ENCODE measurements at regions not wholly inside any gene's neighbourhood (a gene's known extent, or its start where the extent isn't known, plus 50 kb on each side); places are given as distances from the start of the nearest gene placed in this dataset.

DNA sequence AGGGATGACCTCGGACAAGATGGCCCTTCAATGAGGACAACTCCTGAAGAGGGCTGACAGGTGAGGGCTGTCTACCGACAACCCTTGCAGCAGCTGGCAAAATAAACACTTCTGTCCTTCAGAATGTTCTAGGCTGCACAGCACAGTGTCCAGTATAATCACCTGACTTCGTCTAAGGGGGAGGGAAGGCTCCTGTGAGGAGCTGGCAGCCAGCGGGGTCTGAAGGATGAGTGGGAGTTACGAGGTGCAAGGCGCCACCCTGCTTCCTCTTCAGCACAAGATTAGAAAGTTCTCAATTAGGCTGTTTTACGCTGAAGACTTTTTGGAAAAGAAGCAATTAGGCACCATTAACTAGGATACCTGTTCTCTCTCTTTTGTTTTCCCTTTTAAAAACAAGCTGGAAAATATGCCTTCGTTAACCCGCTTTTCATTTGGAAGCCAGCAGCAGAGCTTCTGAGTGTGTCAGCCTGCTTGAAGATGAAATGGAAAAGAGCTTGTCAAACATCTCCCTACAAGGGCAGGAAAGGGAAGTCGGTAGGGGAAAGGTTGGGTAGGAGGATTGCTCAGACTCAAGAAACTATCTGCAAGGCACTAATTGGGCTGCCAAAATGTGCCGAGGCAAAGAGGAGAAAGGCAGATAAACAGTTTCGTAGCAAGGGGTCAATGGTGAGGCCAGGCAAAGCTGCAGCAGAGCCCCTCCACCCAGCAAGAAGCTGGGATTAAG, 592.2 kb upstream of the CADM1 start:
- DNase-seq: no peak

DNA sequence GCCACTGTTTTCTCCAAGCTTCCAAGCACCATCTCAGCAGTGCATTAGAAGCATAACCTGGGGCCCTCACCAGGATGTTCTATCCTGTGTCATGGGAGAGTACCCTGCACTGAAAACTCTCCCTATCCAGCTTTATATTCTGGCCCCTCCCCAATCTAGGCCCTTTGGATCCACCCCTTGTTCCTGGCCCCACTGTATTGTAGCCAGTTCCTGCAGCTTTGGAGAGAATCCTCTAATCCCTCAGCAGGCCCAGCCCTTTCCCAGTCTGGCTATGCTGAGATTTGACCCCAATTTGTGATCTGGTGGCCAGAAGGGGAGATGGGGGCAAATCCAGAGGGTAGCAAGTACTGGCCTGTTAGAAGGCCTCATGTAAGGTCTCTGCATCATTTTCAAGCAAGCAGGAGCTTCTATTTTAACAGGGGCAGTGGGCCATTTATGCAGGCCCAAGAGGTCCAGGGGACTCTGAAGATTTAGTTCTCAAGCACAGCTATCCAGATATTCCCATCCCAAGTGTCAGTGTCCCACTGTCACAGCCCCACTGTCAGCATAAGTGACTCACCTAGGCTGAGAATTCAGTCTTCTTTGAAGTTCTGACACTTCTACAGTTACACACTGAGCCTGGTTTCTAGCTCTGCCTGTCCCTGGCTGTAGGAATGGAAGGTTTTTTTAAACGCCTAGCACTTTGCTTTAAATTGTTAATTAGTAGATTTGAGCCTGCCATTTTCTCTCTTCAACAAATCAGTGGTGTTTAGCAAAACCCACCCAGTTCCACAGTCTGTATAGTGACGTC, 589.5 kb upstream of the CADM1 start:
- no peak for DNase-seq

DNA sequence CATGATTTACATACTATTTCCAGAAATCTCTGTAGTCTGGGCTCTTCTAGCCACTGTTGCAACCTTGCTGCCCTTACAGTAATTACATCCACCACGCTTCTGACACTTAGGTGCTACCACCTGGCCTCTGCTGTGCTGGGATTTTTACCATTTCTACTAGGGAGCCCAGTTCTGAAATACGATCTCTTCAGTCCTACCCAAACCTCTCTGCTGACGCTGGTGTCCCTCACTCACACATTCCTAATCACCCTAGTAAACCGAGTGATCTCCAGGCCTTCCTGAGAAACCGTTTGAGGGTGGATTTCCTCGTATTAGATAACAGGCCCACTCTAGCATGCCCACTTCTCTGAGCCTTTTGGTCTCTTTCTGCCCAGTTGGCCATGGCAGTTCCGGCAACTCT, 588.9 kb upstream of the CADM1 start:
- DNase-seq: no peak

DNA sequence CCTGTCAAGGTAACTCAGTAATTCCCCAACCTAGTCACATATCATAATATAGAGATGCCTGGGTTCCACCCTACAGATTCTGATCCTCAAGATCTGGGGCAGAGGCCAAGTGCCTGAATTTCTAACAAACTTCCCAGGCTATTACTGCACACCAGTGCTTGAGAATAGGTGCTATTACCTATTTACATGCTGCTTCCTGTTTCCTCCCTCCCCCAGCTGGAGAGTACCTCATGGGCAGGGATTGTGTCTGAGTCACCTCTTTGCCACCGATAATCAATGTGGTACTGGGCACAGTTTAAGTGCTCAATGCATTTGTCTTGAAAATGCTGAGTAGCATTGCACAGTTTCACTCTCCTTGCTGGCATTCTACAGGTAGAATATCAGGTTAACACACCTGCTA, 582.2 kb upstream of the CADM1 start:
- no peak for DNase-seq

DNA sequence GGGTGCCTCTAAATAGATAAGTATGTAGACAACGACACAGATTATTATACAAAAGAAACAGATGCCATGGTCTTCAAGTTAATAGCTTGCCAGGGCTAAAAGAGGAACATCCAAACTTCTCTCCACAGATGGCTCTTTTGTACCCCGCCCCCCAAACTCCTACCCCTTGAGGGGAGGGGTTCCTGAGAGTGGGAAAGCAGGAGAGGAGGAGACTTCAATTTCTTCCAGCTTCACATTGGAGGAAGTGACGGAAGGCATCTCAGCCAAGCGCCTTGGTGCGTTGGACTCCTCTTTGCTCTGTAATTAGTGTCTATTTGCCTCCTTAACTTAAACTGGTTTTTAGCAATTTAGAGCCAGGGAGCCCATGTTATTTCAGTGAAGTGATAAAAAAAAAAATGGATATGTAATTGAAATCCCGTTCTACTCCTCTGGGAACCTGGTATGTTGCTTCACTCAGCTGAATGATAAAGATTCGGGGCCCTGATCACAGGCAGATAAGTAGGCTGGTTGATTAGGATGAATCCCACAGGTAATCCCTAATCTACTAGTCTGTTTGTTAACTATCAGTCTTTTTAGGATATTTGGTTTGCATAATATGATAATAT, 580.9 kb upstream of the CADM1 start:
- DNase-seq: no peak

DNA sequence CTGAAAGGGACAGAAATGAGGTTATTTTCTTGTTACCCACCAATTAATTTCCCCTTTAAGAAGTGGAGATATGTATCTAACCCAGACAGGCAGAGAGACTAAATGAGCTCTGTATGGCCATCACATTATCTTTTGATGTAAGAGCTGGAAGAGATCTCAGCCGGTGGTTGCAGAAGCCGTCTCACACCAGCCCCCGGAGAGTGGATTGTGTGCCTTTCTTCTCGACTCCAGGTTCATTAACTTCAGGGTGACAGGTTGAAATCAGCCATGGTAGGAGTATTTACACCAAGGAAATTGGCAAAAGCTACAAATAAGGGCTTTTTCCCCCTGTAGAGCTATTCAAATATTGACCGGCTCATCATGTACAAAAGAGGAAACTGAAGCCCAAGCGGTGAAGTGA, 580.3 kb upstream of the CADM1 start:
- DNase-seq: no peak

DNA sequence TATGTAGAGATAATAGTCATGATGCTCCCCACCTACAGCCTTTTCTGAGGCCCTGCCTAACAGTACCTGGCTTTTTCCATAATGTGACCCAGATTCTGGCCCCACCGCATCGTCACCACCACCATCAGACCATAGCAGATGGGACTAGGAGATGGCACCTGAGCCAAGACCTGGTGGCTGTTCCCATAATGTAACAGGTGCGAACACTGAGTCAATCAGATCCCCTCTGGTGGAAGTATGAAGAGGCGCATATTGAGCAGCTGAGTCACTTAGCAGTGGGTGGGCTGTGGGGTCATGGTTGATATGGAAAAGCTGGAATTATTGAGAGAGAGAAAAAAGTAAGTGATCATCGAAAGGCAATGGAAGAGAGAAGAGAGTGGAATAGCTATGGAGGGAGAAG, 578.0 kb upstream of the CADM1 start:
- DNase-seq: no peak

DNA sequence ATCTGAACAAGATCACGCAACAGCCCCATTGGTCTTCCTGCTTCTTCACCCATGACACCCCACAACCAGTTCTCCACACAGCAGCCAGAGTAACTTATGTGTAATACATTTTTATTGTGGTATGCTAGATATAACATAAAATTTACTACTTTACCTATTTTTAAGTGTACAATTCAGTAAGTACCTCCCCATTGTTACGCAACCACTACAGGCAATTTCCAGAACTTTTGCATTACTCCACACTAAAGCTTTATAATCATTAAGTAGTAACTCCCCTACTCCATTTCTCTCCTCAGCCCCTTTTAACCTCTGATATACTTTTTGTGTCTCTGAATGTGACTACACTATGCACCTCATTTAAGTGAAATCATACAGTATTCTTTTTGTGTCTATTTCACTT, 575.4 kb upstream of the CADM1 start:
- no peak for DNase-seq

DNA sequence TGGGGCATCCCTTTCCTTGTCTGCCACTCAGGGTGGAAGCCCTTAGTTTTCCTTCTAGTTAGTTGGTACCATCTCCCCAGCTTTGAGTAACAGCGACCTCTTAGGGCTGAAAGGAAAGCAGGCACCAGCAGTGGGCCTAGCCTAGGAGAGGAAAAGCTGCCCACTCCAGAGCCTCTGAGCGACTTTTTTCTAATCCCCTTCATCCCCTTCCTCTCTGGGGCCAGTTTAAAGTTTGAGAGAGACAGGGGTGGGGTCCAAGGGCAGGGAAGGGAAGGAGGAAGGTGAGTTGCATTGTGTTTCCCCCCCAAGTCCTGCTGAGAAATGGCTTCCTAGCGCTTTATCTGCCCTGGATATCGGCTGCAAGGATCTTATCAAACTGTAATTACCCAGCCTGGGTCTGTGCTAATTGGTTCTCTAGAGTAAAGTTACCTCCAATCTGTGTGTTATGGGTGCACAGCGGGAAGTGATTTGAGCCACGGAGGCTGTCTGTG, 573.9 kb upstream of the CADM1 start:
- peak; percentile 52 for DNase-seq

DNA sequence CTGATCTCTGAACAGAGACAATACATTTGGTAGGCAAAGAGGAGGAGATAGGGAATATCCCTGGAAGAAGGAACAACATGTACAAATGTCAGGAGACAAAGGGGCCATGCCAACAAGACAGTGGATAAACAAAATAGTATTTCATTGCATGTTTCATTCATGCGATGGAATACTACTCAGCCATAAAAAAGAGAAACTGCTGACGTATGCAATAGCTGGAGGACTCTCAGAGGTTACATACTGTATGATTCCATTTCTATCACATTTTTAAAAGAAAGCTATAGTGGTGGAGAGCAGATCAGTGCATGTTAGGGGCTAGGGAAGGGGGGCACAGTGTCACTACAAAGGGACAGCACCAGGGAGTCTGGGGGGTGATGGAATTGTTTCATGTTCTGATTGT, 572.9 kb upstream of the CADM1 start:
- no peak for DNase-seq

DNA sequence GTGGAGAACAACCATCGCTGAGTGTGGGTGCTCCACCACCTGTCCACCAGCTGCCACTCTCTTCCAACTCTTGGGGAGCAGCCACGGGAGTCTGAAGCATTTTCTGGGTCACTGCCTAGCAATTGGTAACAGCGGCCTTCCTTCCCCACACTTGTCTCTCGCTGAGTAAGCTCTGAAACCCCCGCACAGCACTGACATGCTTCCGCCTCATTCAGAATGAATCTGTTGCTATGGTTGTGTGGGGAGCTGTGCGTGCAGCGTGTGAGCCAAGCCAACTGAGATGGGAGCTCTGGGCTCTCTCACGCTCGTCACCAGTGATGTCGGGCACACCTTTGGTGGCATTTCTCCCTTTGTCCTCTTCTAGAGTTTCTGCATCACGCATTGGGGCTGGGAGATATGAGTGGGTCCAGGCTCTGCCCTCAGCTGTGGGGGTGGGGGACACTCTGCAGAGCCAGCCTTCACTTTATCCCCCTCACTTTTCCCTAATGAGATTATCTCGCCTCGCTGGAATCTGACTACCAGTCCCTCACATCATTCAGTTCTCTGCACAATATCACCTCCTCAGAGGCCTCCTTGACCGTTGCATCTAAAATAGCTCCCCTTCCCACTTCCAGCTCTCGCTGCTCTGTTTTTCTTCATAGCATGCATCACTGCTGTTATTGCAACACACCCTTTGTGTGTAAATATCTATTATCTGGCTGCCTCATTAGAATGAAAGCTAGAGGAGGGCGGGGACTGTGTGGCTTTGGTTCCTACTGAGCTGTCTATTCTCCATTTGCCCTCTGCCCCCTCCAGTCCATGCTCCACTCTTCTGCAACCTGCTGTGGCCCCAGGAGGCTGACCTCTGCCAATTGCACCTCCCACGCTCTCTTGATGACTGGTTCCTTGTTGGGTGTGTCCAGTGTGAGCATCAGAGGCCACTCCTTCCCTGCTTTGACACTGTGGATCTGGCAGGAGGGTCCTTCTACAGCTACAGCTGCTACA, 569.9 kb upstream of the CADM1 start:
- DNase-seq: peak; percentile 67

DNA sequence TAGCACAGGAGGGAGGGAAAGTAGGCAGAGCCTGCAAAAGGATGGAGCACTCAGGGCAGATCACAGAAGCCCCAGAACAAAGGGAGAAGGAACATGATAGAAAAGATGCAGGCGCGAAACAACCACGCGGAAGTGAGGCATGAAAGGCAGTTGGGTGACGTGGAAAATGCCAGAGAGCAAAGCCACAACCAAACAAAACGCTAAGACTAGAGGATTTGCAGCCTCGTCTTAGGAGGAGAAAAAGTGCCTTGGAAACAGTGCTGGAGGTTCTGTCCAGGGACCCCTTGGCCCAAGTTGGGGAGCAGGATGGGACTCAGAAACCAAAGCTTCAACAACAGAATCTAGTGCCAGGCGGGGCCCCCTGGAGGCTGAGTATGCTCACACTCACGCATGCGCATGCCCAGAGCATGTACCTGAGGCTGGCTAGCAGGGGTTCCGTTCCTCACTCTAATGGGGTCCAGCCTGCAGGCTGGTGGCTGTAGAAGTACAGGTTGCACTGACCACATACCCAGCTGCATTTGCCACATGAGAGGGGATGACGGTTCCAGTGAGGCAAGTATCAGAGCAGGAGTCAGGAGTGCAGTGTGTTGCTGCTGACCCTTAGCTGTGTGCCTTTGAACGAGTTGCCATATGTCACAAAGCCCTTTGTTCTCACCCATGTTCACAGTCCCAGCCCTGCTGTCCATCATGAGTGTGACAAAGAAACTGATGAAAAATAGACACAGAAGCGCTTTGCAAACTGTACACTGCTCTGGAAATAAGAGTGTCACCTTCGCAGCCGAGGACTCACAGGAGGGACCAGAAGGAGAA, 568.6 kb upstream of the CADM1 start:
- peak; percentile 34 for DNase-seq

DNA sequence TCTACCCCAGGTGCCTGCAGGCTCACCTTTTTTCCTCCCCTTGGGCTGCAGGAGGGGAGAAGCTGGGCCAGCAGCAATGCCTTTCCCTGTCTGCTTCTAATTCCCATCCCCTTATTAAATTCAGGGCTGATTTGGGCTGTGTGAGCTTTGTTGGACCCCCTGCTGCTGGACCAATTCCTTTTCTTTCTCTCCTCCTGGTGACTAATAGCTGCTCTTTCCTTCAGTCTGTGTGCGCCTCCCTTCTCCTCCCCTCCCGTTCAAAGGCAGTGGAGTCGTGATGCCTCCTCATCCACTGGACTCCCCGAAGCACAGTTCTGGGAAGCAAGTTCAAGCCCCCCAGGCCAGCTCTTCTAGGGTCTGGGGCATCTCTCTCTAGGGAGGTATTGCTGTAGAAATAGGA, 567.9 kb upstream of the CADM1 start:
- no peak for DNase-seq

DNA sequence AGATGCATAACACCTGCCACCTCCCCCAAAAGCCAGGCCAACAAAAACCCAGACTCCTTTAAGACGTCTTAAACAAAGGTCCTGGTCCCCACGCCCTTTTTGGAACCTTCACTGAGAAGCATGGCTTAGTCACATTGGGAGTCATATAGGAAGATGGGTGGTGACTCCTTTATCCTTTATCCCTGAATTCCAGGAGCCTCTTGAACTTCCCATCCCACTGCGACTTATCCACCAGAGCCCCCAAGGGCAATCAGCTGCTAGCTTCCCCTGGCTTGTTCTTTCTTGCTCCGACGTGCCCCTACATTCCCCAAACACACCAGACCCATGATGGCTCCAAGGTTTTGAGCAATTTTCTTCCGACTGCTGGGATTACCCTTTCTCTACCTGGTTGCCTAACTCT, 567.0 kb upstream of the CADM1 start:
- no peak for DNase-seq

DNA sequence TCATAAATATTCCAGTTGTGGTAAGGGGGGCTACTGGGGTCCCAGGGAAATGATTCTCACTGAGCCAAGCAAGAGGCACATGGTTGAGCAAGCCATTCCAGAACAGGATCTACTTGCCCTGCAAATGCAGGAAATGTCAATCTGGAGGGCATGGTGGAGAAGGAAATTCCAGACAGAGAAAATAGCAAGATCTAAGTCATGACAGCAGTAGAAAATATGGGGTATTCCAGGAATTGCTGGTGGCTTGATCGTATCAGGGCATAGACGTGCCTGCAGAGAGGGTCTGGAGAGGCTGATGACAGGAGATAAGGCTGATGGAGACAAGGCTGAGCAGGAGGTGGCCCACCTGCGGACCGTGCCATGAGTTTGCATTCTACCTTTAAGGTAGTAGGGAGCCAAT, 566.3 kb upstream of the CADM1 start:
- no peak for DNase-seq

DNA sequence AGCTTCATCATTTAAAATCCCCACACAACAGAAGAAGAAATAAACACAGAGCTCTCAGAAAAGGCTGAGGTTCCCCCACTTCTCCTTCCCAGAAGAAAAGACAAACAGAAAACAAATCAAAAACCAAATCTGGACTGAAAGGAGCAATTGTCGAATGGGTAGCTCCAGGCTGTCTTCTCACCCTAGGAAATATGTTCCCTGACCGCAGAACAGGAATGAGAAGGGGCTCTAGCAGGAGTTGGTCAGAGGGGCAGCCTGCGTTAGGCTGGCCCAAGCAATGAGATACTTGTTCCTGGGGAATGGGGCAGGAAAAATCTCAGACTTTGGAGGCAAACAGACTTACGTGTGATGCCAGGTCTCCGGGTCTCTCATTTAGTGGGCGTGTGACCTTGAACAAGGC, 562.6 kb upstream of the CADM1 start:
- DNase-seq: no peak

DNA sequence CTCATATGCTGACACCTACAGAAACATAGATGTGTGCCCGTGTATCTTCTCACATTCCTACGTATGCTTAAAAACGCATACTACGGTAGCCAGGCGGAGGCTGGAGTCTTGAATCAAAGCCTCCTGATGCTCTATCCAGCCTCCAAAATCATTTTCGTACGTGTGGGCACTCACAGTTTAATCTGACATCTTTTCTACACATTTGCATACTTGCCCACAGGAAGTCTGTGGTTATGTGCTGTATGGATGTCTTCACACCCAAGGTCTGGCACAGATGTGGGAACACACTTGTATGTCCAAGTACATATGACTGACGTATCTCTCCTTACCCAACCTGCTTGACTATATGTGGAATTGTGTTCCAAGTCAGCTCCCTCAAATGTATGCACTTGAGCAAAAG, 561.8 kb upstream of the CADM1 start:
- no peak for DNase-seq

DNA sequence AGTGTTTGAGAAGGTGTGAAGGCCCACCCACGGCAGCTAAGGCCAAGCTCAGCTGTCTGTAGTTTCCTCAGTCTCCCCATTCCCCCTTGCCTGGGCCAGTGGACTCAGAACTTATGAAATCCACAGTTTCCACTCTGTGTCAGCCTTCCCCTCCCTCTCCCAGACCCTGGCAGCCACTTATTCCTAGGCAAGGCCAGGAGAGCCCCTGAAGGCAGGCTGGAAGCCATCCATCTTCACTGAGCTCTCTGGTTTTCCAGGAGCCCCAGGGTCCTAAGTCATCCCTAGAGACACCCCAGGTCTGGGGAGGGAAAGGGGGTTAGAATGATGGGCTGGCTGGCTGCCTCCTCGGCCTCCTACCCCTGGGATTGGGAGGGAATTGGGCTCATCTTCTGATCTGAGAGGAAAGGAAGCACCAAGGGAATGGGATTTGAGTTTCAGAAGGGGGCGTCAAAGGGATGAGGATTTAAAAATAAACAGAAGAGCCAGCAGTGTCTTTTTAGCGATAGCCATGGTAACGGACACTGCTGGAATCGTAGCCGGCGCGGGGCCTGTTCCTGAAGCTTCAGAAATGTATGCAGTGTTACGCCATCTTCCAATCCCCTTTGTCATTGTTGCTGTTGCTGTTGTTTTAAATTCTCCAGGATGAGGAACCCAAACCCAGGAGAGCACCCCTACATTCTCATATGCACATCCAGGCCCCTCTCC, 561.1 kb upstream of the CADM1 start:
- no peak for DNase-seq

DNA sequence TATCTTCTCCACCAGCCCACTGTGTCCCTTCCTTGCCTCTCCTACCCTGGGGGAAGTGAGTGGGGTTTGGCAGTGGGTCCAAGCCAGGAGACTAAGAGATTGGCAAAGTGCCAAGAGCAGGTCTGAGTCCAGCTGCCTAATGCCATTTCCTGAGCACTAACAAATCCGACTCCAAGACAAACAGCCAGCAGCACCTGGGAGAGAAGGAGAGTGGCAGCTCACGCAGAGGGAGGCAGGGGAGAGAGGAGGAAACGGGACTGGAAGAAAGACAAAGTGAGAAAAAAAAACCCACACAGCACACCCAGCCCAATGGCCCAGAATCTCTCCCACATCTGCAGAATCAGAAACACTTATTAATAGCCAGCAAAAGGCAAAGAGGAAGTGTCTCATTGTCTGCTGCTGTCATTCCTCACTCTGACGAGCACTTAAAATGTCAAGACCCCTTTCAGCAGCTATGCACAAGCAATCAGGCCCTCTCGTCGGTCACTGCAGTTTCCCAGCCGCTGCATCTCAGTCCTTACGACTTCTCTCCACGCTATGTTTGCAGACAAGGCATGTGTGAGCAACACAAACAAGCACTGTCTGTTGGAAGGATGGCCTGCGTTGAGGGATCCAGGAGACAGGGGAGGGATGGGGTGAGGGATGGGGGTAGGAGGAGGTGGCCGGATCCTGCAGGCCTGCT, 558.4 kb upstream of the CADM1 start:
- DNase-seq: peak; percentile 94

DNA sequence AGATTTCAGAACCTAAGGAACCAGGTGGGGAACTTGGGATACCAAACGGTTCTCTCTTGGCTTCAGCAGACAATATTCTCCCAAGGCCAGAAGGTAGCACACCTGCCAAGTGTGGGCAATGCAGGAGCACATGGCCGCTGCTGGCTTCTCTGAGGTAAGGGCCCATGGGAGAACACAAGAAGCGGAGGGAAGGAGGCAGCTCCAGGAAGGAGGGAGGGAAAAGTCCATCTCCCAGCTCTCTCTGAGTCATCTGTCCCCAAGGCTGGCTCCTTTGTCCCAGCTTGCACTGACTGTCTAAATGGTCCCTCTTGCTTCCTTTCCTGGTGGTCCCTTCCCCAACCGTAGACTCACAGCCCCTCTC, 557.9 kb upstream of the CADM1 start:
- DNase-seq: peak; percentile 53

DNA sequence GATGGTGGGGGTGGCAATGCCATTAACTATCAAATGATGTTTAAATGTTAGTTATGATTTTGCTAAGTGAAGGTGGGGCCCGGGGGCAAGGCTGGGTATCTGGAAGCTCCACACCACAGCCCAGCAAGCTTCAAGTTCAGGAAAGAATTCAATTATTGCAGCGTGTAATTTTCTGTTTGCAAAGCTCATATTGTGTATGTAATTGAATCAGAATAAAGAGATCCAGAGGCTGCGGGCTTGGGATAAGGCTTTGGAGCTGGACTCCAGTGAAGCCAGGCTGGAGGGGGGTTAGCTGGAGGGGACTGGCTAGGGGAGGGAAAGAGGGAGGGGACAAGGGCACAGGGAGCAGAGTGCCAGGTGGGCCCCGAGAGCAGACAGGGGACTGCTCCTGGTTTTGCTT, 557.1 kb upstream of the CADM1 start:
- peak; percentile 31 for DNase-seq

Measured in NCI-H1092 (cell line).